HEK293 (cell line): ENCODE measurements at regions not wholly inside any gene's neighbourhood (a gene's known extent, or its start where the extent isn't known, plus 50 kb on each side); places are given as distances from the start of the nearest gene placed in this dataset.

Source experiments
- CTCF ChIA-PET: fragments of 350-600 bp; formaldehyde crosslinking; extraction: SDS; loops from one replicate; lab custom pipeline; 2021; ENCODE audit warnings: antibody characterized with exemption; lab: Yijun Ruan, JAX
- POLR2A ChIA-PET: fragments of 300-600 bp; formaldehyde crosslinking; extraction: SDS; loops from one replicate; lab custom pipeline; 2020; ENCODE audit warnings: antibody characterized with exemption, inconsistent platforms; lab: Yijun Ruan, JAX
- H3K27ac ChIP-seq: fragments of 200-500 bp; sonication (Bioruptor generic); 2 replicates; pipeline ENCODE4 v1.5.1; 2014; ENCODE audit warnings: low read depth, low read length, control low read depth, inconsistent platforms; ENCODE audit errors: extremely low read depth
- H3K36me3 ChIP-seq, 2 experiments: fragments of 200-500 bp in 1 of 2; sonication (Bioruptor generic) in 1 of 2; 1 replicate in 1 of 2; 2 replicates in 1 of 2; pipeline ENCODE4 v1.5.1; 2014 to 2017; ENCODE audit warnings: inconsistent platforms in 2 of 2, low read length in 2 of 2; ENCODE audit not compliant: control insufficient read depth in 2 of 2, insufficient read depth in 1 of 2
- H3K4me1 ChIP-seq: fragments of 200-500 bp; sonication (Bioruptor generic); 2 replicates; pipeline ENCODE4 v1.5.1; 2014; ENCODE audit warnings: mild to moderate bottlenecking, low read length, inconsistent platforms; ENCODE audit not compliant: control insufficient read depth, insufficient read depth
- H3K4me3 ChIP-seq: 2 replicates; pipeline ENCODE4 v1.5.1; 2011; ENCODE audit warnings: low read depth, mild to moderate bottlenecking, control low read depth, low read length, moderate library complexity
- H3K9me3 ChIP-seq: fragments of 200-500 bp; sonication (Bioruptor generic); 2 replicates; pipeline ENCODE4 v1.5.1; 2014; ENCODE audit warnings: low read depth, low read length, inconsistent platforms; ENCODE audit not compliant: control insufficient read depth, insufficient read depth
- CTCF ChIP-seq: fragments of 450-650 bp; formaldehyde crosslinking; IDR thresholded peaks from 2 replicates; pipeline ENCODE4 v1.5.1; 2016; ENCODE audit warnings: missing biosample characterization, missing genetic modification characterization
- PRDM2 ChIP-seq: fragments of 450-650 bp; formaldehyde crosslinking; IDR thresholded peaks from 2 replicates; pipeline ENCODE4 v1.5.1; 2016; ENCODE audit warnings: missing biosample characterization, missing genetic modification characterization, borderline replicate concordance
- PRDM4 ChIP-seq: fragments of 450-650 bp; formaldehyde crosslinking; IDR thresholded peaks from 2 replicates; pipeline ENCODE4 v1.5.1; 2017; ENCODE audit warnings: missing biosample characterization, missing genetic modification characterization
- PRDM6 ChIP-seq: fragments of 450-650 bp; formaldehyde crosslinking; IDR thresholded peaks from 2 replicates; pipeline ENCODE4 v1.5.1; 2017; ENCODE audit warnings: missing biosample characterization, missing genetic modification characterization
- SALL2 ChIP-seq: fragments of 450-650 bp; formaldehyde crosslinking; IDR thresholded peaks from 2 replicates; pipeline ENCODE4 v1.5.0; 2017; ENCODE audit warnings: missing biosample characterization, mild to moderate bottlenecking, missing genetic modification characterization, borderline replicate concordance
- SP3 ChIP-seq: fragments of 450-650 bp; formaldehyde crosslinking; IDR thresholded peaks from 2 replicates; pipeline ENCODE4 v1.5.1; 2016; ENCODE audit warnings: missing biosample characterization, missing genetic modification characterization
- YY1 ChIP-seq: fragments of 450-650 bp; formaldehyde crosslinking; IDR thresholded peaks from 2 replicates; pipeline ENCODE4 v1.5.1; 2018; ENCODE audit warnings: missing biosample characterization, missing genetic modification characterization
- ZBTB7A ChIP-seq: fragments of 450-650 bp; formaldehyde crosslinking; IDR thresholded peaks from 2 replicates; pipeline ENCODE4 v1.5.1; 2016; ENCODE audit warnings: low read depth, missing biosample characterization, missing genetic modification characterization
- ZNF10 ChIP-seq: fragments of 450-650 bp; formaldehyde crosslinking; IDR thresholded peaks from 2 replicates; pipeline ENCODE4 v1.5.1; 2017; ENCODE audit warnings: missing biosample characterization, missing genetic modification characterization
- ZNF138 ChIP-seq: fragments of 450-650 bp; formaldehyde crosslinking; IDR thresholded peaks from 2 replicates; pipeline ENCODE4 v1.5.1; 2016; ENCODE audit warnings: missing biosample characterization, missing genetic modification characterization, borderline replicate concordance
- ZNF157 ChIP-seq: fragments of 450-650 bp; formaldehyde crosslinking; IDR thresholded peaks from 2 replicates; pipeline ENCODE4 v1.5.1; 2016; ENCODE audit warnings: missing biosample characterization, missing genetic modification characterization
- ZNF239 ChIP-seq: fragments of 450-650 bp; formaldehyde crosslinking; IDR thresholded peaks from 2 replicates; pipeline ENCODE4 v1.5.1; 2016; ENCODE audit warnings: missing biosample characterization, missing genetic modification characterization
- ZNF394 ChIP-seq: fragments of 450-650 bp; formaldehyde crosslinking; IDR thresholded peaks from 2 replicates; pipeline ENCODE4 v1.5.1; 2016; ENCODE audit warnings: missing biosample characterization, missing genetic modification characterization, mild to moderate bottlenecking, moderate library complexity, borderline replicate concordance
- ZNF404 ChIP-seq: fragments of 450-650 bp; formaldehyde crosslinking; IDR thresholded peaks from 2 replicates; pipeline ENCODE4 v1.5.1; 2017; ENCODE audit warnings: missing biosample characterization, missing genetic modification characterization
- ZNF48 ChIP-seq: fragments of 450-650 bp; formaldehyde crosslinking; IDR thresholded peaks from 2 replicates; pipeline ENCODE4 v1.5.1; 2016; ENCODE audit warnings: missing biosample characterization, missing genetic modification characterization
- ZNF501 ChIP-seq: fragments of 450-650 bp; formaldehyde crosslinking; IDR thresholded peaks from 2 replicates; pipeline ENCODE4 v1.5.1; 2016; ENCODE audit warnings: missing biosample characterization, missing genetic modification characterization
- ZNF529 ChIP-seq: fragments of 450-650 bp; formaldehyde crosslinking; IDR thresholded peaks from 2 replicates; pipeline ENCODE4 v1.5.1; 2017; ENCODE audit warnings: missing genetic modification characterization, missing biosample characterization; ENCODE audit not compliant: insufficient replicate concordance
- ZNF548 ChIP-seq: fragments of 450-650 bp; formaldehyde crosslinking; IDR thresholded peaks from 2 replicates; pipeline ENCODE4 v1.5.1; 2016; ENCODE audit warnings: missing biosample characterization, missing genetic modification characterization
- ZNF692 ChIP-seq: fragments of 450-650 bp; formaldehyde crosslinking; IDR thresholded peaks from 2 replicates; pipeline ENCODE4 v1.5.1; 2016; ENCODE audit warnings: missing biosample characterization, missing genetic modification characterization
- ZNF707 ChIP-seq: fragments of 450-650 bp; formaldehyde crosslinking; IDR thresholded peaks from 2 replicates; pipeline ENCODE4 v1.5.1; 2016; ENCODE audit warnings: missing biosample characterization, missing genetic modification characterization
- ZNF792 ChIP-seq: fragments of 450-650 bp; formaldehyde crosslinking; IDR thresholded peaks from 2 replicates; pipeline ENCODE4 v1.5.1; 2016; ENCODE audit warnings: missing biosample characterization, missing genetic modification characterization
- ZNF837 ChIP-seq: fragments of 450-650 bp; formaldehyde crosslinking; IDR thresholded peaks from 2 replicates; pipeline ENCODE4 v1.5.1; 2016; ENCODE audit warnings: missing biosample characterization, missing genetic modification characterization
- ZNF843 ChIP-seq: fragments of 450-650 bp; formaldehyde crosslinking; IDR thresholded peaks from 2 replicates; pipeline ENCODE4 v1.5.1; 2016; ENCODE audit warnings: missing biosample characterization, missing genetic modification characterization
- ZSCAN23 ChIP-seq: fragments of 450-650 bp; formaldehyde crosslinking; IDR thresholded peaks from 2 replicates; pipeline ENCODE4 v1.5.1; 2016; ENCODE audit warnings: missing biosample characterization, missing genetic modification characterization

GRCh38 chr7:45460379-45460778, 113.8 kb upstream of the ADCY1 start:
- Histone ChIP-seq H3K27ac (no peak overlapping the region), H3K9me3 (no peaks in the 10 kb centered on the region), H3K4me3 (no peak overlapping the region), H3K36me3 (no peaks in the 10 kb centered on the region), H3K4me1 (no peaks in the 10 kb centered on the region)
- ChIA-PET POLR2A (no interaction called here), CTCF (no interaction called here)
- TF ChIP-seq ZNF157 (tag by site-specific recombination) (no peak), ZNF548 (no peak), ZBTB7A (tag by site-specific recombination) (no peak), PRDM6 (tag by site-specific recombination) (no peak), ZNF837 (tag by site-specific recombination) (no peak), SALL2 (tag by site-specific recombination) (no peak), ZNF138 (tag by site-specific recombination) (no peak), ZNF394 (tag by site-specific recombination) (no peak), ZNF48 (tag by site-specific recombination) (no peak), ZSCAN23 (tag by site-specific recombination) (no peak), ZNF843 (tag by site-specific recombination) (no peak), SP3 (tag by site-specific recombination) (no peak), YY1 (no peak), PRDM2 (no peak), ZNF529 (tag by site-specific recombination) (no peak), ZNF792 (tag by site-specific recombination) (no peak), ZNF10 (no peak), ZNF501 (tag by site-specific recombination) (no peak)

- Histone ChIP-seq H3K27ac (no peak overlapping the region), H3K9me3 (no peaks in the 10 kb centered on the region), H3K4me3 (no peak overlapping the region), H3K4me1 (no peaks in the 10 kb centered on the region), H3K36me3 (no peaks in the 10 kb centered on the region)
- POLR2A ChIA-PET: no interaction called here
- CTCF ChIA-PET: no interaction called here
- TF ChIP-seq ZNF404 (tag by site-specific recombination) (no peak), PRDM4 (tag by site-specific recombination) (no peak), ZNF707 (tag by site-specific recombination) (no peak), CTCF (tag by site-specific recombination) (no peak), ZNF394 (tag by site-specific recombination) (no peak), ZNF239 (tag by site-specific recombination) (no peak), ZNF692 (no peak)
These were observed 113.1 kb upstream of the ADCY1 start for GRCh38 chr7:45461026-45461425.
